GM12873 (cell line): ENCODE measurements at regions not wholly inside any gene's neighbourhood (a gene's known extent, or its start where the extent isn't known, plus 50 kb on each side); places are given as distances from the start of the nearest gene placed in this dataset.

Source experiments
- CTCF ChIP-seq: IDR thresholded peaks from 2 replicates; pipeline ENCODE4 v1.5.1; 2012; ENCODE audit warnings: low read depth, mild to moderate bottlenecking, moderate library complexity, low read length, control low read depth; ENCODE audit not compliant: insufficient read depth; ENCODE audit errors: missing control alignments

- no peak for TF ChIP-seq CTCF
These were observed 390.8 kb downstream of the SLITRK6 start for GRCh38 chr13:85408415-85408814.

GRCh38 chr13:85406269-85406975, 392.8 kb downstream of the SLITRK6 start:
- no peak for TF ChIP-seq CTCF

- no peak for TF ChIP-seq CTCF
These were observed 393.8 kb downstream of the SLITRK6 start for GRCh38 chr13:85405316-85405897.

GRCh38 chr13:85386424-85386823, 412.8 kb downstream of the SLITRK6 start:
- no peak for TF ChIP-seq CTCF

- TF ChIP-seq CTCF: no peak
These were observed 415.9 kb downstream of the SLITRK6 start for GRCh38 chr13:85383291-85383690.

- TF ChIP-seq CTCF: no peak
These were observed 418.1 kb downstream of the SLITRK6 start for GRCh38 chr13:85381082-85381481.

- no peak for TF ChIP-seq CTCF
These were observed 419.2 kb downstream of the SLITRK6 start for GRCh38 chr13:85379991-85380390.
